OCI-LY3 (cell line): ENCODE measurements at regions not wholly inside any gene's neighbourhood (a gene's known extent, or its start where the extent isn't known, plus 50 kb on each side); places are given as distances from the start of the nearest gene placed in this dataset.

ENCODE experiments used
- H2AFZ ChIP-seq: fragments of 200-600, 300-600 bp; shearing (Covaris generic); 2 replicates; pipeline ENCODE4 v1.6.0; 2014; ENCODE audit warnings: antibody characterized with exemption, low read depth, low read length
- H3K27ac ChIP-seq: fragments of 200-600, 300-600 bp; sonication (generic); 2 replicates; pipeline ENCODE4 v1.5.1; 2014; ENCODE audit warnings: mild to moderate bottlenecking, low read length, moderate library complexity, mixed read lengths
- H3K27me3 ChIP-seq: fragments of 200-600, 300-600 bp; sonication (generic); 2 replicates; pipeline ENCODE4 v1.6.1; 2014; ENCODE audit warnings: low read depth, low read length, mixed read lengths
- H3K36me3 ChIP-seq: fragments of 200-600, 300-600 bp; sonication (generic); replicated peaks from 2 replicates; pipeline ENCODE3; 2014; ENCODE audit warnings: low read depth, low read length, mixed read lengths
- H3K4me1 ChIP-seq: fragments of 300-600, 200-600 bp; sonication (generic); 2 replicates; pipeline ENCODE4 v1.6.1; 2014; ENCODE audit warnings: low read length, mixed read lengths
- H3K4me2 ChIP-seq: fragments of 200-600, 300-600 bp; sonication (generic); 2 replicates; pipeline ENCODE4 v1.6.1; 2014; ENCODE audit warnings: low read length, mixed read lengths
- H3K4me3 ChIP-seq: fragments of 300-600, 200-600 bp; sonication (generic); 2 replicates; pipeline ENCODE4 v1.5.1; 2014; ENCODE audit warnings: antibody characterized with exemption, mild to moderate bottlenecking, low read length, moderate library complexity
- H3K79me2 ChIP-seq: fragments of 300-600, 200-600 bp; shearing (Covaris generic); 2 replicates; pipeline ENCODE4 v1.6.1; 2014; ENCODE audit warnings: mild to moderate bottlenecking, low read length, mixed read lengths
- H3K9ac ChIP-seq: fragments of 300-600, 200-600 bp; shearing (Covaris generic); 2 replicates; pipeline ENCODE4 v1.6.0; 2014; ENCODE audit warnings: mild to moderate bottlenecking, low read length, moderate library complexity
- H3K9me3 ChIP-seq: fragments of 200-600, 300-600 bp; shearing (Covaris generic); 2 replicates; pipeline ENCODE4 v1.6.1; 2014; ENCODE audit warnings: low read length, mixed read lengths; ENCODE audit not compliant: insufficient read depth
- H4K20me1 ChIP-seq: fragments of 200-600, 300-600 bp; sonication (generic); 2 replicates; pipeline ENCODE4 v1.6.1; 2016; ENCODE audit warnings: low read length, mixed read lengths; ENCODE audit not compliant: insufficient read depth
- CTCF ChIP-seq: fragments of 200-600, 300-600 bp; sonication (generic); IDR thresholded peaks from 2 replicates; pipeline ENCODE4 v1.5.1; 2014; ENCODE audit warnings: antibody characterized with exemption, low read length, low read depth
- EZH2phosphoT487 ChIP-seq: fragments of 200-600 bp; shearing (Covaris generic); IDR thresholded peaks from 2 replicates; pipeline ENCODE4 v1.6.1; 2018; ENCODE audit warnings: antibody characterized with exemption, mixed run types, low read depth

GRCh38 chr14:84882830-84883229 is 647.1 kb upstream of the FLRT2 start:
- no peak overlapping the region for H3K9ac ChIP-seq
- no peak for TF ChIP-seq CTCF
- no peak for TF ChIP-seq EZH2phosphoT487
- H3K4me2 ChIP-seq: no peak overlapping the region
- no peaks in the 10 kb centered on the region for H3K27me3 ChIP-seq
- H3K36me3 ChIP-seq: no peaks in the 10 kb centered on the region
- H3K79me2 ChIP-seq: no peaks in the 10 kb centered on the region
- peaks cover 7% of the 10 kb centered on the region; the same call in 1 of the 2 replicates for H3K9me3 ChIP-seq
- H3K4me3 ChIP-seq: no peak overlapping the region
- H3K27ac ChIP-seq: no peak overlapping the region
- no peaks in the 10 kb centered on the region for H3K4me1 ChIP-seq
- H4K20me1 ChIP-seq: no peaks in the 10 kb centered on the region
- no peak overlapping the region for H2AFZ ChIP-seq

GRCh38 chr14:84885061-84885460 is 644.9 kb upstream of the FLRT2 start:
- TF ChIP-seq CTCF: no peak
- no peak for TF ChIP-seq EZH2phosphoT487
- Histone ChIP-seq H3K9ac (no peak overlapping the region), H4K20me1 (no peaks in the 10 kb centered on the region), H3K27ac (no peak overlapping the region), H3K9me3 (peaks cover 7% of the 10 kb centered on the region; the same call in 1 of the 2 replicates), H3K4me2 (no peak overlapping the region), H3K4me3 (no peak overlapping the region), H3K27me3 (no peaks in the 10 kb centered on the region), H3K36me3 (no peaks in the 10 kb centered on the region), H2AFZ (no peak overlapping the region), H3K79me2 (no peaks in the 10 kb centered on the region), H3K4me1 (no peaks in the 10 kb centered on the region)

GRCh38 chr14:84891404-84891803 is 638.5 kb upstream of the FLRT2 start:
- no peaks in the 10 kb centered on the region for H3K79me2 ChIP-seq
- no peaks in the 10 kb centered on the region for H3K36me3 ChIP-seq
- no peak overlapping the region for H3K9ac ChIP-seq
- no peak overlapping the region for H3K27ac ChIP-seq
- TF ChIP-seq CTCF: no peak
- H2AFZ ChIP-seq: no peak overlapping the region
- no peak overlapping the region for H3K4me2 ChIP-seq
- peaks cover 2% of the 10 kb centered on the region; the same call in 1 of the 2 replicates for H3K9me3 ChIP-seq
- no peak overlapping the region for H3K4me3 ChIP-seq
- H4K20me1 ChIP-seq: no peaks in the 10 kb centered on the region
- H3K27me3 ChIP-seq: no peaks in the 10 kb centered on the region
- H3K4me1 ChIP-seq: no peaks in the 10 kb centered on the region

GRCh38 chr14:84894254-84894653 is 635.7 kb upstream of the FLRT2 start:
- Histone ChIP-seq H3K4me3 (no peak overlapping the region), H3K4me2 (no peak overlapping the region)
- TF ChIP-seq EZH2phosphoT487 (no peak), CTCF (no peak)

More at GRCh38 chr14:84894254-84894653, 635.7 kb upstream of the FLRT2 start:
- no peaks in the 10 kb centered on the region for H4K20me1 ChIP-seq
- peaks cover 17% of the 10 kb centered on the region for H3K4me1 ChIP-seq
- no peak overlapping the region for H3K27ac ChIP-seq
- H3K36me3 ChIP-seq: peaks cover 2% of the 10 kb centered on the region
- H3K9ac ChIP-seq: no peak overlapping the region
- H3K27me3 ChIP-seq: no peaks in the 10 kb centered on the region
- no peaks in the 10 kb centered on the region for H3K9me3 ChIP-seq
- no peak overlapping the region for H2AFZ ChIP-seq
- H3K79me2 ChIP-seq: no peaks in the 10 kb centered on the region
